GM12891 (cell line): ENCODE measurements at regions not wholly inside any gene's neighbourhood (a gene's known extent, or its start where the extent isn't known, plus 50 kb on each side); places are given as distances from the start of the nearest gene placed in this dataset.

Source experiments
- DNase-seq: peaks from one replicate; pipeline ENCODE4 v3.0.0; 2011; ENCODE audit warnings: low spot score; ENCODE audit not compliant: insufficient read length
- FAIRE-seq: peaks from 2 replicates; lab custom pipeline; 2011; peaks lifted over from hg19 to GRCh38; lab: Jason Lieb, UNC
- PAX5 ChIP-seq: IDR thresholded peaks from 2 replicates; pipeline ENCODE4 v1.6.1; 2011; ENCODE audit warnings: low read length, moderate library complexity, mild to moderate bottlenecking; ENCODE audit not compliant: insufficient read depth, severe bottlenecking
- POLR2A ChIP-seq: IDR thresholded peaks from 2 replicates; pipeline ENCODE4 v1.6.1; 2011; ENCODE audit warnings: low read depth, low read length, control low read depth
- POLR2AphosphoS5 ChIP-seq: IDR thresholded peaks from 2 replicates; pipeline ENCODE4 v1.6.1; 2011; ENCODE audit warnings: low read depth, low read length, control low read depth
- POU2F2 ChIP-seq: IDR thresholded peaks from 2 replicates; pipeline ENCODE4 v1.6.1; 2011; ENCODE audit warnings: low read depth, mild to moderate bottlenecking, control low read depth, low read length, moderate library complexity
- SPI1 ChIP-seq: IDR thresholded peaks from 2 replicates; pipeline ENCODE4 v1.6.1; 2011; ENCODE audit warnings: low read depth, low read length, control low read depth
- TAF1 ChIP-seq: IDR thresholded peaks from 2 replicates; pipeline ENCODE4 v1.6.1; 2011; ENCODE audit warnings: low read depth, low read length, control low read depth

GRCh38 chr12:89985935-89986334 lies 277.3 kb upstream of the ATP2B1 start:
- TF ChIP-seq TAF1 (no peak), POU2F2 (no peak), PAX5 (no peak), SPI1 (no peak), POLR2AphosphoS5 (no peak), POLR2A (no peak)
- DNase-seq, result no peak
- FAIRE-seq, result no peak

GRCh38 chr12:89984846-89985245 lies 276.2 kb upstream of the ATP2B1 start:
- FAIRE-seq (no peak), DNase-seq (no peak)
- TF ChIP-seq POLR2A (no peak), POU2F2 (no peak), TAF1 (no peak), POLR2AphosphoS5 (no peak), PAX5 (no peak), SPI1 (no peak)

DNA sequence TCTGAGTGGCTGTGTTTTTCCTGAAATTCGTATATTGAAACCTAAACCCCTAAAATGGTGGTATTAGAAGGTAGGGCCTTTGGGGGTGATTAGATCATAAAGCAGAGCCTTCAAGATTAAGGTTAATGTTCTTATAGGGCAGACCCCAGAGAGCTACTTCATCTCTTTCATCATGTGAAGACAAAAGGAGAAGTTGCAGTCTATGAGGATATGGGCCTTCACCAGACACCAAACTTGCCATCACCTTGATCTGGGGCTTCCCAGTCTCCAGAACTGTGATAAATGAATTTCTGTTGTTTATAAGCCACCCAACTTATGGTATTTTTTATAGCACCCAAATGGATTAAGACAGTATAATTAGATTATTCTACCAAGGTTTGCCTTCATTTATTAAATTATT lies 275.0 kb upstream of the ATP2B1 start:
- FAIRE-seq, result no peak
- TF ChIP-seq POLR2A, result no peak
- DNase-seq, result no peak

- TF ChIP-seq TAF1 (no peak), POLR2A (no peak)
- DNase-seq (no peak), FAIRE-seq (no peak)
These were observed 271.6 kb upstream of the ATP2B1 start for GRCh38 chr12:89980236-89980635.

DNA sequence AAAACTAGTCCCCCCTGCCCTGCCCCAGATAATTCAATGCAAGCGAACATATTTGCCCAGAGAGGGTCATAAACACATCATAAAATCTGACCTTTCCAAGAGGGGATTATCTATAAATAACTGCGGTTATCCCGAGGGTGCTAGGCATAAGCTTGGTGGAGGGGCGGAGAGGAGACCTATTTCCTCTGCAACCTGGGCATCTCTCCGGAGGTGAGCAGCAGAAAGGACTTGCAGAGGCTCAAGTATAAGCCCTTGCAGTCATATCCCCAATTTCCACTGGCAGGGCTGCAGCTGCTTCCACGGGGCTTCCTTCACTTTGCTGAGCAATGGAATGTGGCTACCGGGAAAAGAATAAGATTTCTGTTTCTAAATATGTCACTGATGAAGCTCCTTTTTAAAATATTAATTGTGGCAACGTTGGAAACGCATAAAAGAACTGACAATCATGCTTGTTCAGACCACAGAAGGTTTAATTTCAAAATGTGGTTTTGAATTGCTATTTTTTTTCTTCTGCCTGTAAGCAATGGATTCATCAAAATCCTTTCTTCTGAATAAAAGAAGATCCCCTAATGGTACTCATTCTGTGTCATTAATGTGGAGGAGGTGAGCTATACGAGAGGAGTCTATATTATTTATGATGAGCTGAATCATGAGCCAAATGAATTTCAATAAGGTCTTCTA lies 268.9 kb upstream of the ATP2B1 start:
- no peak for FAIRE-seq
- DNase-seq, result no peak
- no peak for TF ChIP-seq POU2F2

DNA sequence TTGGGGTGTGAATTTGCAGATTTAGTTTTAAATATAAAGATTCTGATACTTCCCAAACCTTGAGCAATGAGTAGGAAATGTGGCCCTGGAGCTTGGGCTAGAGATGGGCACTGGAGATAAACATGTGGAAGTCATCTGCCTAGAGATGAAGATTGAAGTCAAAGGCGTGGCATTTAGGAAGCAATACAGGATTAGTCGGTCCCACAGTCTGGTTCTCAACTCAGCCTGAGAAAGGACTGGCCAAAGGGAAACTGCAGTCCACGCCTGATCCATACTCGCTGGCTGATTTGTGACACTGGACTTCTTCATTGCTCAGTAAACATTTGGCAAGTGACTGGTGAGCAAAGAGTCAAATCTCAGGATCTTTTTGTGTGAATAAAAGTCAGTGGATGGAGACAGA lies 268.2 kb upstream of the ATP2B1 start:
- FAIRE-seq, result no peak
- TF ChIP-seq PAX5 (no peak), POU2F2 (no peak), TAF1 (no peak), SPI1 (no peak), POLR2AphosphoS5 (no peak), POLR2A (no peak)
- DNase-seq, result no peak

GRCh38 chr12:89975574-89975973 lies 266.9 kb upstream of the ATP2B1 start:
- DNase-seq (no peak), FAIRE-seq (no peak)
- TF ChIP-seq TAF1, result no peak
- no peak for TF ChIP-seq SPI1
- TF ChIP-seq PAX5, result no peak
- no peak for TF ChIP-seq POLR2AphosphoS5
- no peak for TF ChIP-seq POU2F2
- no peak for TF ChIP-seq POLR2A

DNA sequence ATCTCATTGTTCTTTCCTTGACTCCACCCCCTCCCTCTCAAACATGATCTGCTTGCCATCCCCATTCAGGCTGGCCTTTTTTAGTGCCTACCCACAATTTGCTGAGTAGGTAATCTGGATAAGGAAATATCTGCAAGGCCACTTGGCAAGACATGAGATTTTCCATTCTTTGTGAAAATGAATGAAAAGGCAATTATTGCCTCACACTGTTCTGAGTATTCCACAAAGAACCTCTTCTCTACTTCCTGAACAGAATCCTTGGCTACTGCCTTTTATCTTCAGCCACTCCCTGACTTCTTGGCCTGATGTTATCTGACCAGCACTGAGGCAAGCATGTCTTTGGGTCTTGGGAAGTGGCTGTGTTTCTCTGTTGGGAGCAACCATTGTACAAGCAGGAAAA lies 263.2 kb upstream of the ATP2B1 start:
- no peak for TF ChIP-seq SPI1
- no peak for TF ChIP-seq POLR2A
- TF ChIP-seq TAF1, result no peak
- TF ChIP-seq POU2F2, result no peak
- no peak for TF ChIP-seq POLR2AphosphoS5
- no peak for TF ChIP-seq PAX5
- FAIRE-seq (no peak), DNase-seq (no peak)

GRCh38 chr12:89970722-89971121 lies 262.1 kb upstream of the ATP2B1 start:
- TF ChIP-seq POU2F2, result no peak
- no peak for DNase-seq
- no peak for FAIRE-seq

DNA sequence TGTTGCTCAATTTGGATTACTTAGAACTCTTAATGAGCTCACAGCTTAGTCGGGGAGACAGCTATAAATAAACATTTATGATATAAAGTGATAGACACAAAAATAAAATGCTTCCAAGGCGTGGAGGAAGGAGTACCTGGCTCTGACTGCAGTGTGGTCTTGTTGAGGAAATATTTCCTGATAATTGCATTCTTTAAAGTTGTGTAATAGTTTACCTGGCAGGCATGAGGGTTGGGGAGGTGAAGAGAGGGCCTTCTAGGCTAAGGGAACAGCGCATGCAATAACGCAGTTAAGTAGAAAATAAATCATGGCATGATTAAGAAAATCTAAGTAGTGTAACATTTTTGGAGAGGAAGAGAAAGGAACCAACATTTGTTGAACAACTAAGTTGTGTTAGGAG lies 260.5 kb upstream of the ATP2B1 start:
- TF ChIP-seq SPI1 (no peak), PAX5 (no peak), POLR2AphosphoS5 (no peak), POLR2A (no peak), POU2F2 (no peak), TAF1 (no peak)
- DNase-seq (no peak), FAIRE-seq (no peak)

DNA sequence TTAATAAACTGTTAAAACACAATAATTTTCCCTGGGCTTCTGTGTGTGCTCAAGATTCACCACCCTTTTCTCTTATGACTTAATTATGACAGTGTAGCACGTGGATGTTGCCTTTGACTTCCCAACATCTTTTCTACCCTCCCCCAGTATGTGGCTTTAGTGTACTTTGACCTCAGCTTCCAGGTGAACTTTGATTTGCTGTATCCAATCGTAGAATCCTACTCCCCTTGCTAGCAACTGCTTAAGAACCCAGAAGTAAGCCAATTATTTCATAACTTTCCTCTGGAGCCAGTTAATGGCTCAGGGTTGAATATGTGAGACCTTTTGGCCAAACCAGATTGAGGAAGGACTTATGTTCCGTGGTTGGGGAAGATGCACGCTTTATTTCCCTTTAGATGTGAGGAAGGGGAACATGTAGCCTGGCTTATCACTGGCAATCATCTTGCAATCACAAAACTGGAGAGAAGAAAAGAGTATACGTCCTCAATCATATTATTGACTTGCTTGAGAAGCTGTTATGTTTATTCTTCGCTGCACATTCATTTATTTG lies 259.6 kb upstream of the ATP2B1 start:
- FAIRE-seq, result no peak
- TF ChIP-seq POLR2AphosphoS5 (no peak), POLR2A (no peak), SPI1 (no peak), PAX5 (no peak), POU2F2 (no peak), TAF1 (no peak)
- DNase-seq, result no peak
